ENCODE measurements at regions not wholly inside any gene's neighbourhood (a gene's known extent, or its start where the extent isn't known, plus 50 kb on each side); places are given as distances from the start of the nearest gene placed in this dataset.

DNA sequence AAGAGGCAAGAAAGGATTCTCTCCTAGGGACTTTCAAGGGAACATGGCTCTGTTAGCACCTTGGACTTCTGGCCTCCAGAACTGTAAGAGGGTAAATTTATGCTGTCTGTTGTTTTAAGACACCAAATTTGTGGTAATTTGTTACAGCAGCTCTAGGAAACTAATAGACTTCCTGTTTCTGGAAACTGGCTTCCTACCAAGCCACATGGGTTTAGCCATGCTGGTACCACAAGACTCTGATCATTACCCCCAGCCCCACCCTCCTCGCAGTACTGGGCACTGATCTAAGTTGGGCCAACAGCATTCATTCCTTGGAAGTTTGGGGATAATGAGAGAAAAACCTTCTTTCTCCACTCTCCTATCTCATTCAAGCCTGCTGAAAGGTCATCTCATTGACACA is 109.5 kb upstream of the SMLR1 start:
- TF ChIP-seq, protein P1, sequence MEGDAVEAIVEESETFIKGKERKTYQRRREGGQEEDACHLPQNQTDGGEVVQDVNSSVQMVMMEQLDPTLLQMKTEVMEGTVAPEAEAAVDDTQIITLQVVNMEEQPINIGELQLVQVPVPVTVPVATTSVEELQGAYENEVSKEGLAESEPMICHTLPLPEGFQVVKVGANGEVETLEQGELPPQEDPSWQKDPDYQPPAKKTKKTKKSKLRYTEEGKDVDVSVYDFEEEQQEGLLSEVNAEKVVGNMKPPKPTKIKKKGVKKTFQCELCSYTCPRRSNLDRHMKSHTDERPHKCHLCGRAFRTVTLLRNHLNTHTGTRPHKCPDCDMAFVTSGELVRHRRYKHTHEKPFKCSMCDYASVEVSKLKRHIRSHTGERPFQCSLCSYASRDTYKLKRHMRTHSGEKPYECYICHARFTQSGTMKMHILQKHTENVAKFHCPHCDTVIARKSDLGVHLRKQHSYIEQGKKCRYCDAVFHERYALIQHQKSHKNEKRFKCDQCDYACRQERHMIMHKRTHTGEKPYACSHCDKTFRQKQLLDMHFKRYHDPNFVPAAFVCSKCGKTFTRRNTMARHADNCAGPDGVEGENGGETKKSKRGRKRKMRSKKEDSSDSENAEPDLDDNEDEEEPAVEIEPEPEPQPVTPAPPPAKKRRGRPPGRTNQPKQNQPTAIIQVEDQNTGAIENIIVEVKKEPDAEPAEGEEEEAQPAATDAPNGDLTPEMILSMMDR (IDR thresholded peaks at IDR 0.05; ENCODE audit: low read depth, low read length), result no peak
- no peak for TF ChIP-seq EZH2phosphoT487 (IDR thresholded peaks at IDR 0.05; ENCODE audit: low read depth)

Data from OCI-LY3 (cell line).